PC-9 (cell line): ENCODE measurements at regions not wholly inside any gene's neighbourhood (a gene's known extent, or its start where the extent isn't known, plus 50 kb on each side); places are given as distances from the start of the nearest gene placed in this dataset.

Experiments
- BruUV-seq: library from RNA; stranded (reverse); fragments of 400-500 nt; replicated peaks from 2 replicates; lab custom pipeline; 2021; lab: Mats Ljungman, UMichigan
- CTCF ChIA-PET: fragments of 300-600 bp; sonication (Branson Sonifier 250); formaldehyde crosslinking; loops from one replicate; lab custom pipeline; 2022; ENCODE audit warnings: antibody characterized with exemption; lab: Charles Lee
- POLR2A ChIA-PET: fragments of 300-600 bp; sonication (Branson Sonifier 250); formaldehyde crosslinking; loops from one replicate; lab custom pipeline; 2022; ENCODE audit warnings: antibody characterized with exemption; ENCODE audit not compliant: unreplicated experiment; lab: Charles Lee
- DNase-seq, 2 experiments: peaks; one replicate each; pipeline versions ENCODE4 v3.0.0 to v3.0.0-alpha.2; 2015 to 2022; ENCODE audit warnings: mixed read lengths in 1 of 2
- H2AFZ ChIP-seq: fragments of 200-600 bp; sonication (generic); 2 replicates; pipeline ENCODE4 v1.8.1; 2017; ENCODE audit warnings: antibody characterized with exemption
- H3F3A ChIP-seq: fragments of 200-600 bp; sonication (generic); 2 replicates; pipeline ENCODE4 v1.8.1; 2017; ENCODE audit warnings: antibody characterized with exemption, mild to moderate bottlenecking, low read depth; ENCODE audit not compliant: insufficient read depth
- H3K27ac ChIP-seq: fragments of 200-600 bp; sonication (generic); 2 replicates; pipeline ENCODE4 v1.6.1; 2016; ENCODE audit warnings: mixed run types
- H3K27me3 ChIP-seq: fragments of 200-600 bp; sonication (generic); 2 replicates; pipeline ENCODE4 v1.6.1; 2016; ENCODE audit warnings: low read depth, mixed run types; ENCODE audit not compliant: insufficient read depth
- H3K36me3 ChIP-seq: fragments of 200-600 bp; sonication (generic); 2 replicates; pipeline ENCODE4 v1.6.1; 2016; ENCODE audit warnings: low read depth, mixed run types
- H3K4me1 ChIP-seq: fragments of 200-600 bp; sonication (generic); replicated peaks from 2 replicates; pipeline ENCODE4 v1.6.1; 2016; ENCODE audit warnings: mixed run types; ENCODE audit not compliant: insufficient read depth
- H3K4me2 ChIP-seq: fragments of 200-600 bp; sonication (generic); 2 replicates; pipeline ENCODE4 v1.6.1; 2017; ENCODE audit warnings: mixed run types
- H3K4me3 ChIP-seq: fragments of 200-600 bp; sonication (generic); 2 replicates; pipeline ENCODE4 v1.6.1; 2016; ENCODE audit warnings: mixed run types
- H3K79me2 ChIP-seq: fragments of 200-600 bp; sonication (generic); 2 replicates; pipeline ENCODE4 v1.6.1; 2017; ENCODE audit warnings: low read depth, mixed run types
- H3K9me2 ChIP-seq: fragments of 200-600 bp; sonication (generic); 2 replicates; pipeline ENCODE4 v1.8.1; 2017; ENCODE audit warnings: mild to moderate bottlenecking; ENCODE audit not compliant: insufficient read depth
- H3K9me3 ChIP-seq: fragments of 200-600 bp; sonication (generic); 2 replicates; pipeline ENCODE4 v1.8.1; 2016; ENCODE audit warnings: low read depth; ENCODE audit not compliant: insufficient read depth
- H4K20me1 ChIP-seq: fragments of 200-600 bp; sonication (generic); 2 replicates; pipeline ENCODE4 v1.8.1; 2017; ENCODE audit not compliant: insufficient read depth
- CTCF ChIP-seq: fragments of 200-600 bp; sonication (generic); conservative IDR thresholded peaks from 2 replicates; pipeline ENCODE4 v1.6.1; 2017; ENCODE audit warnings: mixed run types, antibody characterized with exemption, mild to moderate bottlenecking, moderate library complexity
- EZH2 ChIP-seq: fragments of 200-600 bp; sonication (generic); IDR thresholded peaks from 2 replicates; pipeline ENCODE4 v1.8.0; 2017; ENCODE audit warnings: antibody characterized with exemption, low read depth
- intact Hi-C: fragments of 100-400 bp; cut with micrococcal nuclease; formaldehyde crosslinking; loops from one replicate; pipeline ENCODE4 v1.10.0; 2022; ENCODE audit not compliant: unreplicated experiment

- BruUV-seq = no TSS peak
- TF ChIP-seq CTCF (no peak), EZH2 (no peak)
- POLR2A ChIA-PET = no interaction called here
- CTCF ChIA-PET = no interaction called here
- no peaks in the 10 kb centered on the region for H3K9me2 ChIP-seq
- no peaks in the 10 kb centered on the region for H4K20me1 ChIP-seq
- no peak overlapping the region for H3K4me2 ChIP-seq
- H3K4me1 ChIP-seq = 0 out of 2 replicates have a peak, but pooled peaks cover 4% of the 10 kb centered on the region
- H3K27ac ChIP-seq = no peak overlapping the region
- H3K79me2 ChIP-seq = no peaks in the 10 kb centered on the region
- no peaks in the 10 kb centered on the region for H3K36me3 ChIP-seq
- no peak overlapping the region for H3K4me3 ChIP-seq
- intact Hi-C loops = no loop called here
- no peaks in the 10 kb centered on the region for H3K27me3 ChIP-seq
- H3F3A ChIP-seq = 0 out of 2 replicates have a peak, but pooled peaks cover 5% of the 10 kb centered on the region
- DNase-seq = no peak
- H2AFZ ChIP-seq = no peak overlapping the region
- H3K9me3 ChIP-seq = no peaks in the 10 kb centered on the region
Observed at GRCh38 chr13:73222627-73223305, 164.0 kb downstream of the KLF5 start.

GRCh38 chr13:73220966-73221720 is 162.3 kb downstream of the KLF5 start:
- H3K79me2 ChIP-seq = no peaks in the 10 kb centered on the region
- 0 out of 2 replicates have a peak, but pooled peaks cover 5% of the 10 kb centered on the region for H3F3A ChIP-seq
- BruUV-seq = no TSS peak
- H3K9me2 ChIP-seq = no peaks in the 10 kb centered on the region
- intact Hi-C loops = no loop called here
- no peaks in the 10 kb centered on the region for H3K27me3 ChIP-seq
- POLR2A ChIA-PET = no interaction called here
- H4K20me1 ChIP-seq = no peaks in the 10 kb centered on the region
- H2AFZ ChIP-seq = no peak overlapping the region
- DNase-seq = no peak
- H3K36me3 ChIP-seq = no peaks in the 10 kb centered on the region
- CTCF ChIA-PET = interaction anchor here (0.7 kb wide), 1 partner anchor 381 kb away, joined by 3 read pairs; no protein-coding TSS in a partner anchor
- H3K27ac ChIP-seq = no peak overlapping the region
- H3K4me1 ChIP-seq = 0 out of 2 replicates have a peak, but pooled peaks cover 4% of the 10 kb centered on the region
- H3K4me3 ChIP-seq = no peak overlapping the region
- no peak overlapping the region for H3K4me2 ChIP-seq
- no peaks in the 10 kb centered on the region for H3K9me3 ChIP-seq
- no peak for TF ChIP-seq CTCF
- no peak for TF ChIP-seq EZH2

GRCh38 chr13:73218181-73218580 is 159.4 kb downstream of the KLF5 start:
- CTCF ChIA-PET = no interaction called here
- intact Hi-C loops = no loop called here

More at GRCh38 chr13:73218181-73218580, 159.4 kb downstream of the KLF5 start:
- Histone ChIP-seq H2AFZ (no peak overlapping the region), H3K9me3 (no peaks in the 10 kb centered on the region), H3K27me3 (no peaks in the 10 kb centered on the region), H3F3A (no peaks in the 10 kb centered on the region), H3K4me3 (no peak overlapping the region), H3K4me2 (no peak overlapping the region), H3K9me2 (no peaks in the 10 kb centered on the region), H3K36me3 (no peaks in the 10 kb centered on the region), H3K79me2 (no peaks in the 10 kb centered on the region), H4K20me1 (no peaks in the 10 kb centered on the region), H3K27ac (no peak overlapping the region), H3K4me1 (no peaks in the 10 kb centered on the region)
- no peak for DNase-seq
- POLR2A ChIA-PET = no interaction called here
- no TSS peak for BruUV-seq
- TF ChIP-seq CTCF = no peak
- TF ChIP-seq EZH2 = no peak
